HG03139 (cell line): ENCODE measurements at regions not wholly inside any gene's neighbourhood (a gene's known extent, or its start where the extent isn't known, plus 50 kb on each side); places are given as distances from the start of the nearest gene placed in this dataset.
"Not testable (repeated sequence)": the region's sequence is repeated elsewhere in the genome, so short reads cannot be mapped to it uniquely, and the experiment has no call there.

ENCODE experiments used
- ATAC-seq: cut with Tn5 transposase; IDR thresholded peaks from one replicate; pipeline ENCODE4 v1.9.1; 2021; ENCODE audit not compliant: unreplicated experiment

DNA sequence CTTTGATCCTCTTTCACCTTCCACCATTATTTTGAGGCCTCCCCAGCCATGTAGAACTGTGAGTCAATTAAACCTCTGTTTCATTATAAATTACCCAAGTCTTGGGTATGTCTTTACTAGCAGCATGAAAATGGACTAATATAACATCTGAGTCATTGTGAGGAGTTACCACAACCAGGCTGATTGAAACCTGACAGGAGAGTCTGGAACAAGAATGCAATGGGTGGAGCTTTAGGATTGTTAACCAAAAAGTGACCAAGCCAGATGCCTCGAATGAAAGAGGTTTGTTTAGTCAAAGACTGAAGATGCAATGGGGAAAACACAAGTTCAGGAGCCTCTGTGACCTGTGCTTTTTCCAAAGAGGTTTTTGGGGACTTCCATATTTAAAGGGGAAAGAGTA, 659.0 kb downstream of the SLITRK6 start:
- ATAC-seq: no peak

- ATAC-seq: no peak
Measured at GRCh38 chr13:85137516-85137915, 661.7 kb downstream of the SLITRK6 start.

DNA sequence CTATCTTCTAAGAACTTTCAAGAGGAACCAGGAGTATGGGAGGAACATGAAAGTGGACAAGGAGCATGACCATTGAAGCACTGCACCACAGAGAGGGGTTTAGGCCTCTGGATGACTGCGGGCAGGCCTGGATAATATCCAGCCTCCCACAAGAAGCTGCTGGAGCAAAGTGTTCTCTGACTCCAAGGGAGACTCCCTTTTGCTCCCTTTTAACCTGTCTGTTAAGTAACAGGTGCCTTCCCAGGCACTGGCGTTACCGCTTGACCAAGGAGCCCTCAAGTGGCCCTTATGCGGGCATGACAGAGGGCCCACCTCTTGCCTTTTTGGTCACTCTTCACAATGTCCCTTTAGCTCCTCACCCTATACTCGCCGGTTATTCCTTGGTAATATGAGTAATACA, 666.2 kb downstream of the SLITRK6 start:
- ATAC-seq: no peak

- ATAC-seq: not testable (repeated sequence)
Measured at GRCh38 chr13:85123501-85123900, 675.7 kb downstream of the SLITRK6 start.

DNA sequence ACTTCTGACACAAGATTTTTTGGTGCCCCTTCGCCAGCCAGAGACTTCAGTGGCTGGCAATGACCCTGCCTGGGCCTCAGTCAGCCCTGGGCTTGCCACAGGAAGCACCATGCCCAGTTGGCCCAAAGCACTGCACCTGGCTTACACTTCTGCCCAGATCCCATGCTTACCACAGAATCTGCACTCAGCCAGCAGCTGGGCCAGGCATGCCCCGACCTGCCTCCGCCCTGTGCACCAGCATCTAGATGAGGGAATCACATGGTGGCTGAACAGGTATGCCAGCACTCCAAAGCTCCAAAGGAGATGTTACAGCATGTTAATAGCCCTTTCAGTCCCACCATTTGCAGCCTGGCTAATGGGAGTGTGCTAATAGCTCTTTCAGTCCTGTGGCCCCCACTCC, 690.9 kb downstream of the SLITRK6 start:
- no peak for ATAC-seq

- no peak for ATAC-seq
Measured at GRCh38 chr13:85099245-85099644, 700.0 kb downstream of the SLITRK6 start.

DNA sequence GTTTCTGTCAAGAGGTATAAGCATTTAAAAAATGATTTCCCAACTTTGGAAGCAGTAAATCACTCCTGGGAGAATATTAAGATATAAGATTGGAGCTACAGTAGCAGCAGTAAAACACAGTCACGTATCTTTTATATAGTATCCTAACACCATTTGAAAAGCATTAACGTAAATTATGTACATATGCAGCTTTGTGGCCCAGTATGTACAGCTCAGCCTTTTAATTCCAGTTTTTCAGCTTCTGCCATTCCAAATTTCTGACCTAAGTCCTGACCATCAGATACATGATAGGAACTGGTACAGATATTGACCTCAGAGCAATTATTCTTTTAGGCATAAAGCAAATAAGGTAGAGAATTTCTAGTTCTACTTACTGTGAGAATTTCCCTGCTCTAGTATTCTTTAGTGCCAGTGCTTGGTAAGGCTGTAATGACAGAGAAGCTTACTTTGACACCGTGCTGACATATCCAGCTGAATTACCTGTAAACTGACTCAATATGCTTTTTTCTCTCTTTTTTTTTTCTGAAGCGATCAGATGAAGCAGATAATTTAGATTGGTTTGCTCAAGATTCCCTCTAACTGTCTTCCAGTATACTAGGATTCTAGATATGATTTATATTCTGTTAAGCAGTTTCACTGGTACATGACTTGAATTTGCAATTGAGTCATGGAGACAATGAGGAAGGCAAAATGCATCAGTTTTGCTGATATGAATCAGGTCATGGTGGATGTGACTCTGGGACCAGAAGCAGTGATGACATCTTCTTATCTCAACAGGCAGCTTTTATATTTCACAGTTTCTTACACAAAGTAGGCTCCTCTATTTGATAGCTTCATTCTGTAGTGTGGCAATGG, 703.6 kb downstream of the SLITRK6 start:
- ATAC-seq: no peak

DNA sequence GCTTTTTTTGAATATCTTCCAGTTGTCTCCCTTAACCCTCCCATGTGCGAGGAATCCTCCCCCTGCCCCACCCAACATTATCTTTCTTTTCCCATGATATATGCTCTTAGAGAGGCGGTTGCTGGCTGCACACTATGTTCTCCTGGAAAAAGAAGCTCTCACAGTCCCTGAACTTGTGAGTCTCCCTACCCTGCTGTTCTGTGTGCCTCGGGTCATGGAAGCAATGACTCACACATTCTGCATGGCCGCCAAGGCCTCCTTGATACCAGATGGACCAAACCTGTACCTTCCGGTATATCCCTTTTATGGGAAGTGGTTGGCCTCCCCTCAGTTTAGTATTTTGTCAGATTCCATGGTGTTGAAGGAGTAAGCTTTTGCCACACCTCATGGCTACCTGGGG, 705.4 kb downstream of the SLITRK6 start:
- no peak for ATAC-seq

DNA sequence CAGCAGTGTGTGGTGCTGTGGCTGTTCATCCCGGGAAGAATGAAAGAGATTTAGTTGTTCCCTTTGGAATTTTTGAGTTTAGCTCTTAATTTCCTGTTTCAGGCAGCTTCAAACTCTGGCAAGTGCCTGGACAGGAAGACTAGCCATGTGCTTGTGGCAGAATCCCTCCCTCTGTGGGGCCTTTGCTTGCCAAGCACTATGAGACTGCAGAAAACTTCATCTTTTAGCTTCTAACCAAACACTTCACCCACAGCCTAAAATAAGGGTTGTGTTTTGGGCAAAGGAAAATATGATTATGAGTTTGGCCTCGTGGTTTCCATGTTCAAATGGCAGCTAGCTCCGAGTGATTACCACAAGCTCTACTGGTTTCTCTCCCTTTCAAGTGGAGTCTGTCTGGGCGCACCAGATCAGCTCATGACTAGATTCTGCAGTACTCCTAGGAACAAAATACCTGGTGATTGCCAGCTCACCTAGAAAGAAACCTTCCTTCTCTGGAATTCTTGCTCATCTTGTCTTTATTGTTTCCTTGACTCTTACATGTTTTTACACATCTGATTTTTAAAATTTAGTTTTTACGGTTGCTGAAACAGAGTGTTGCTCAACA, 707.5 kb downstream of the SLITRK6 start:
- ATAC-seq: no peak

GRCh38 chr13:85089186-85089585, 710.0 kb downstream of the SLITRK6 start:
- ATAC-seq: no peak

- ATAC-seq: no peak
Measured at GRCh38 chr13:85080691-85081090, 718.5 kb downstream of the SLITRK6 start.

DNA sequence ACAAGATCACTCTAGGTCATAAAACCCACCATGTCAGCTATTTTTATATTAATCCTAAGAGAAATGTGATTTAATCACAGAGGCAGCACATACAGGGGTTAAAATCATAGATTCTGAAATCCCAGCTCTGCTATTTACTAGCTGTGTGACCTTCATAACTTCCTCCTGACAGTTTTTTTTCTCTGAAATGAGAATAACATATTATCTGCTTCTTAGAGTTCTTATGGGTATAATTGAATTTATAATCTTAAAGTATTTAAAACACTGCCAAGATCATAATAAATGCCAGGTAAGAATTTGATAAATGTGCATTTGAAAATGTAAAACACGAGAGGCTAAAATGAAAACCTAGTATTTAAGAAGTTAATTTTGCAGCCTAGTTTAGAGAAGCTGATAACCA, 722.9 kb downstream of the SLITRK6 start:
- no peak for ATAC-seq

DNA sequence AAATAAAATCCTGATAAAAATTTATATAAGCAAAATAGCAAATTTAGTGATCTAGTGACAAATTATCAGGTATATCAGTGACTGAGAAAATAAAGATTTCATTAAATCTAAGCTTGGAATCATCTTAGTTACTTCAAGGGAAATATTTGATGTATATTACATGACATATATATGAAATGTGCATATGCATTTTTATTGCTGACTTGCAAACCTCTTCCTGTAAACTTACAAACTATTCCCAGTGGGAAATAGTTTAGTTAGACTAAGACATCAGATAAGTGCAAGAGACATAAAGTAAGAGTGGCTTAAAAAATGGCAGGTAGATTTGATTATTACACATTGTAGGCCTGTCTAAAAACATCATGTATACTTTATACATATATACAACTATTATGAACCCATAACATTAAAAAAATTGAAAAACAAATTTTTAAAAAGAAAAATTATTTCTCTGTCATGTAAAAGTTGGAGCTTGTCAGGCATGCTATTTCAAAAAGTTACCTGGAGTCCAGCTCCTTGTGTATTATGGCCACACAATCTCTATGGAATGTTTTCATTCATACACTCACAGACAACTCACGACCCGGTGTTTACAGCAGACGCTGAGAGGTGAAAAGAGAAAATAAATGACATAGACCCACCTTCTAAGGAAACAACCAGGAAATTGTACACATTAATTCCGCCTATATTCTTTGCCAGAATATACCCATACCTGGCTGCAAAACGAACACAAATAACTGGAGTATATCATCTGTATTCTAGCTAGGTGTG, 724.5 kb downstream of the SLITRK6 start:
- ATAC-seq: no peak

DNA sequence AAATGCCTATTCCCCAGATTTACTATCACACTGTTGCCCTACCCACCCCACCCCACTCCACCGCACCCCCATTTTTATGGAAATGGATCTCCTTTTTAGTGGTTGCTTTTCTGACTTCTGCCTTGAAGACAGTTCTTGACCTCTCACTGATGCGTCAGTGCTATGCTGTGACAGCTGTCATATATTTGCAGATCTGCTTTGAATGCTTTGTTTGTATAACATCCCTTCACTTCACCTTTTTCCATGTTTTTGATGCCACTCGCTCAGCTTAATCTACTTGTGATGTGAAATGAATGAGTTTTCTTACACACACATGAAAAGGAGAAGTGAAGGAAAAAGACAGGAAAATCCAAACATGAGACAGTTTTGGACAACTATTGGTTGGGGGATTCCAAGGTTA, 731.0 kb downstream of the SLITRK6 start:
- no peak for ATAC-seq

- ATAC-seq: no peak
Measured at GRCh38 chr13:85040215-85040614, 759.0 kb downstream of the SLITRK6 start.

DNA sequence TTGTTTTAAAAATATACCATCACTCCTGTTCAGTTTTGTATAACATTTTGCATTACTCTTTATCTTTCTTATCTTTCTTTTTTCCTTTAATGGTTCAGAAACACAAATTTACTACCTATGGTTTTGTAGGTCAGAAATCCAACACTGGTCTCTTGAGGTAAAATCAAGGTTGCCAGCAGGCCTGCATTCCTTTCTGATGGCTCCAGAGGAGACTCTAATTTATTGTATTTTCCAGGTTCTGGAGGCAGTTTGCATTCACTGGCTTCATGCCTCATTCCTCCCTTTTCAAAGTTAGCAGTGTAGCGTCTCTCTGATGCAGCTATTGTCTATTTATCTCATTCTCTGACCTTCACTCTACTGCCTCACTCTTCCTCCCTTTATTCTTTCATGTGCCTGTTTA, 767.4 kb downstream of the SLITRK6 start:
- ATAC-seq: no peak

DNA sequence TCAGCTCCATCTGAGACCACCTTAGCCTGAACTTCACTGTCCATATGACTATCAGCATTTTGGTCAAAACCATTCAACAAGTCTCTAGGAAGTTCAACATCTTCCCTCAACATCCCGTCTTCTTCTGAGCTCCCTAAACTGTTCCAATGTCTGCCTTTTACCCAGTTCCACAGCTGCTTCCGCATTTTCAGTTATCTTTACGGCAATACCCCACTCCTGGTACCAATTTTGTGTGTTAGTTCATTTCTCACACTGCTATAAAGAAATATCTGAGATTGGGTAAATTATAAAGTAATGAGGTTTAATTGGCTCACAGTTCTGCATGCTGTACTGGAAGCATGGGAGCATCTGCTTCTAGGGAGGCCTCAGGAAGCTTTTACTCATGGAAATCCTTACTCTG, 771.2 kb downstream of the SLITRK6 start:
- ATAC-seq: no peak

GRCh38 chr13:85019121-85019520, 780.1 kb downstream of the SLITRK6 start:
- no peak for ATAC-seq

DNA sequence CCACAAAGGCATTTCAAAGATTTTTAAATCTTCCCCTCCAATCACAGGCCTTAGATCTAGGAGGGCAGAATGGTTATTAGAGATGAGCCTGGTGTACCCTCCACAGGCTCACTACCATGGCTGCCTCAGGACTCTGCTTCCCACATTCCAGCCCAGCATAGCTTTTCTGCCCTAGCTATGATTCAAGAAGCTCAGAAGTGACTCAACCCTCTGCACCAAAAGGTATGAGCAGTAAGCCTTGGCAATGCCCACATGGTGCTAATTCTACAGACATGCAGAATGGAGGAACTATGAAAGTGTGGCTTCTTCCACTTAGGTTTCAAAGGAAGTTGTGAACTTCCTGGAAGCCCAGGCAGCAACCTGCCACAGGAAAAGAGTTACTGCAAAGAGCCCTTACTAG, 786.2 kb downstream of the SLITRK6 start:
- no peak for ATAC-seq

GRCh38 chr13:85009447-85009846, 789.8 kb downstream of the SLITRK6 start:
- no peak for ATAC-seq

DNA sequence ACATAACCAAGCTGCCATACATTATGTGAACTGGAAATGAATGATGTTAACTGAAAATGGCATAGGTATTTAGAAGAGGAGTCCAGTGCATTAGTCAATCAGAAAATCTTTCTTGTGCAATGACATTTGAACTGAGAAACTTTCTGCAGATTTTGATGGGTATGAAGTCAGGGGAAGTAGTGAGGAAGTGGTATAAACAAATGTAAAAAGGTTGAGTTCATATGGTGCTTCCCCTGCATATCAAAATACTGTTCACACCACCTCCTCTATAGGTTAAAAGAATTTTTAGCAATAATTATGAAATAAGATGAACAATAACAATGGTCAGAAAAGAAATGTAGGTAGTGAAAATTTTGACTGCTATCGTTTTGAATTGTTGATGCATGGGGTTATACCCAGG, 800.0 kb downstream of the SLITRK6 start:
- no peak for ATAC-seq

DNA sequence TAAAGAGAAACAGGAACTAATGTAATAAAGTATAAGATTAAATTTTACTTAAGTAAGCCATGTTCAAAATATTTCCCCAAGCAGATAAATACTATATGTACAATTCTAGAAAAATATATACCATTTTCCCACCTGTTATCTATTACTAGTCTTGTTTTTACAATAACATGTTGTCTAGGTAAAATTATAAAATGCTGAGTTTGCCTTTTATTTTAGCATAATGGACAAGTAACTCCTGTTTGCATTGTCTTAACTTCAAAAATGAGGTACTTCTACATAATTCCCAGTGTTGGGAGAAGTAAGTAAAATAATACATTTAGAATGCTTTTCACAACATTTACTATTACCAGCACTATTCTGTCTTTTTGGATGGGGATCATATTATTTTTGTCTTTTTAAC, 800.5 kb downstream of the SLITRK6 start:
- no peak for ATAC-seq
